ACC112 (cell line): ENCODE measurements at regions not wholly inside any gene's neighbourhood (a gene's known extent, or its start where the extent isn't known, plus 50 kb on each side); places are given as distances from the start of the nearest gene placed in this dataset.
A peak's percentile ranks its signal among the peaks of the same experiment; 100 is the strongest.
"Not testable (repeated sequence)": the region's sequence is repeated elsewhere in the genome, so short reads cannot be mapped to it uniquely, and the experiment has no call there.

Experiments used
- H2AFZ ChIP-seq: fragments of 200-600 bp; sonication (generic); one replicate; pipeline ENCODE4 v1.6.0; 2017; ENCODE audit warnings: antibody characterized with exemption, low read length; ENCODE audit not compliant: unreplicated experiment
- H3K27ac ChIP-seq: fragments of 200-600 bp; sonication (generic); 2 replicates; pipeline ENCODE4 v1.5.1; 2014; ENCODE audit warnings: low read depth, mild to moderate bottlenecking, antibody characterized with exemption, low read length, moderate library complexity
- H3K27me3 ChIP-seq: fragments of 200-600 bp; sonication (generic); 2 replicates; pipeline ENCODE4 v1.6.1; 2014; ENCODE audit warnings: mild to moderate bottlenecking, antibody characterized with exemption, low read length, moderate library complexity, mixed read lengths; ENCODE audit not compliant: insufficient read depth
- H3K36me3 ChIP-seq: fragments of 200-600 bp; sonication (generic); 2 replicates; pipeline ENCODE4 v1.6.1; 2016; ENCODE audit warnings: mild to moderate bottlenecking, antibody characterized with exemption, low read length, moderate library complexity, mixed read lengths; ENCODE audit not compliant: insufficient read depth
- H3K4me1 ChIP-seq: fragments of 200-600 bp; sonication (generic); one replicate; pipeline ENCODE4 v1.6.1; 2016; ENCODE audit warnings: low read length, mixed read lengths; ENCODE audit not compliant: insufficient read depth, unreplicated experiment, control insufficient read depth
- H3K4me3 ChIP-seq: fragments of 200-600 bp; sonication (generic); 2 replicates; pipeline ENCODE4 v1.5.1; 2014; ENCODE audit warnings: mild to moderate bottlenecking, low read depth, low read length
- H3K79me2 ChIP-seq: fragments of 200-600 bp; sonication (generic); one replicate; pipeline ENCODE4 v1.6.0; 2016; ENCODE audit warnings: low read length; ENCODE audit not compliant: control insufficient read depth, unreplicated experiment, insufficient read depth

- no peaks in the 10 kb centered on the region for H3K27me3 ChIP-seq
- no peak overlapping the region for H2AFZ ChIP-seq
- H3K4me3 ChIP-seq = no peak overlapping the region
- H3K36me3 ChIP-seq = no peaks in the 10 kb centered on the region
- no peaks in the 10 kb centered on the region for H3K4me1 ChIP-seq
- no peaks in the 10 kb centered on the region for H3K79me2 ChIP-seq
- no peak overlapping the region for H3K27ac ChIP-seq
Measured at GRCh38 chr4:66805582-66805981, 739.7 kb downstream of the CENPC start.

- H3K36me3 ChIP-seq = no peaks in the 10 kb centered on the region
- no peak overlapping the region for H3K4me3 ChIP-seq
- H3K27me3 ChIP-seq = no peaks in the 10 kb centered on the region
- no peak overlapping the region for H3K27ac ChIP-seq
- no peaks in the 10 kb centered on the region for H3K4me1 ChIP-seq
- H3K79me2 ChIP-seq = no peaks in the 10 kb centered on the region
- no peak overlapping the region for H2AFZ ChIP-seq
Measured at GRCh38 chr4:66804979-66805378, 740.3 kb downstream of the CENPC start.

GRCh38 chr4:66797608-66798007 is 747.7 kb downstream of the CENPC start:
- H3K27ac ChIP-seq = no peak overlapping the region
- no peaks in the 10 kb centered on the region for H3K27me3 ChIP-seq
- no peaks in the 10 kb centered on the region for H3K36me3 ChIP-seq
- H3K4me1 ChIP-seq = no peaks in the 10 kb centered on the region
- H3K4me3 ChIP-seq = no peak overlapping the region
- H2AFZ ChIP-seq = no peak overlapping the region
- no peaks in the 10 kb centered on the region for H3K79me2 ChIP-seq

GRCh38 chr4:66795724-66796123 is 749.6 kb downstream of the CENPC start:
- Histone ChIP-seq H2AFZ (no peak overlapping the region), H3K79me2 (no peaks in the 10 kb centered on the region), H3K4me3 (no peak overlapping the region), H3K27me3 (no peaks in the 10 kb centered on the region), H3K27ac (no peak overlapping the region), H3K4me1 (no peaks in the 10 kb centered on the region), H3K36me3 (no peaks in the 10 kb centered on the region)

- no peak overlapping the region for H2AFZ ChIP-seq
- H3K36me3 ChIP-seq = no peaks in the 10 kb centered on the region
- no peak overlapping the region for H3K4me3 ChIP-seq
- H3K27ac ChIP-seq = no peak overlapping the region
- no peaks in the 10 kb centered on the region for H3K27me3 ChIP-seq
- no peaks in the 10 kb centered on the region for H3K79me2 ChIP-seq
- H3K4me1 ChIP-seq = no peaks in the 10 kb centered on the region
Measured at GRCh38 chr4:66794390-66795034, 750.8 kb downstream of the CENPC start.

GRCh38 chr4:66791686-66792085 is 753.6 kb downstream of the CENPC start:
- Histone ChIP-seq H3K27ac (no peak overlapping the region), H2AFZ (no peak overlapping the region), H3K4me3 (no peak overlapping the region), H3K4me1 (no peaks in the 10 kb centered on the region), H3K79me2 (no peaks in the 10 kb centered on the region), H3K36me3 (no peaks in the 10 kb centered on the region), H3K27me3 (no peaks in the 10 kb centered on the region)

GRCh38 chr4:66785479-66785878 is 759.8 kb downstream of the CENPC start:
- H3K36me3 ChIP-seq = no peaks in the 10 kb centered on the region
- H3K27me3 ChIP-seq = no peaks in the 10 kb centered on the region
- H3K27ac ChIP-seq = no peak overlapping the region
- H3K4me3 ChIP-seq = no peak overlapping the region
- no peak overlapping the region for H2AFZ ChIP-seq
- no peaks in the 10 kb centered on the region for H3K79me2 ChIP-seq
- H3K4me1 ChIP-seq = no peaks in the 10 kb centered on the region

GRCh38 chr4:66782751-66783150 is 762.6 kb downstream of the CENPC start:
- H3K27ac ChIP-seq, H3K27me3 ChIP-seq, H3K4me1 ChIP-seq, H3K79me2 ChIP-seq, H3K36me3 ChIP-seq, H2AFZ ChIP-seq, H3K4me3 ChIP-seq: not testable (repeated sequence)

GRCh38 chr4:66777097-66777496 is 768.2 kb downstream of the CENPC start:
- H2AFZ ChIP-seq = no peak overlapping the region
- H3K79me2 ChIP-seq = no peaks in the 10 kb centered on the region
- no peaks in the 10 kb centered on the region for H3K4me1 ChIP-seq
- no peak overlapping the region for H3K4me3 ChIP-seq
- no peak overlapping the region for H3K27ac ChIP-seq
- no peaks in the 10 kb centered on the region for H3K27me3 ChIP-seq
- no peaks in the 10 kb centered on the region for H3K36me3 ChIP-seq

GRCh38 chr4:66769441-66769840 is 775.9 kb downstream of the CENPC start:
- H2AFZ ChIP-seq = no peak overlapping the region

GRCh38 chr4:66767442-66767841 is 777.9 kb downstream of the CENPC start:
- Histone ChIP-seq H3K4me3 (no peak overlapping the region), H3K27ac (no peak overlapping the region), H3K4me1 (no peaks in the 10 kb centered on the region), H3K36me3 (no peaks in the 10 kb centered on the region), H3K79me2 (no peaks in the 10 kb centered on the region), H2AFZ (no peak overlapping the region), H3K27me3 (no peaks in the 10 kb centered on the region)

More at GRCh38 chr4:66769441-66769840, 775.9 kb downstream of the CENPC start:
- H3K27me3 ChIP-seq = no peaks in the 10 kb centered on the region
- peak overlapping the region; percentile 1; the same call in 1 of the 2 replicates for H3K4me3 ChIP-seq
- no peaks in the 10 kb centered on the region for H3K36me3 ChIP-seq
- no peak overlapping the region for H3K27ac ChIP-seq
- H3K79me2 ChIP-seq = no peaks in the 10 kb centered on the region
- no peaks in the 10 kb centered on the region for H3K4me1 ChIP-seq
